Testis (tissue), 2 donors: ENCODE measurements at regions not wholly inside any gene's neighbourhood (a gene's known extent, or its start where the extent isn't known, plus 50 kb on each side); places are given as distances from the start of the nearest gene placed in this dataset.

Source experiments
- POLR2A ChIP-seq: fragments of 450-650 bp; IDR thresholded peaks from one replicate; pipeline ENCODE4 v1.6.1; 2017; ENCODE audit warnings: antibody characterized with exemption, mild to moderate bottlenecking, moderate library complexity
- TF ChIP-seq, protein P1 (sequence below), 3 experiments: fragments of 450-650 bp in 2 of 3; fragments of 200-600 bp in 1 of 3; sonication (generic) in 1 of 3; IDR thresholded peaks; one replicate each; pipeline ENCODE4 v1.5.1; 2016 to 2019; ENCODE audit warnings: antibody characterized with exemption in 3 of 3, mild to moderate bottlenecking in 2 of 3, moderate library complexity in 1 of 3

GRCh38 chr1:58104960-58105359 is 441.6 kb downstream of the OMA1 start:
- TF ChIP-seq, protein P1, sequence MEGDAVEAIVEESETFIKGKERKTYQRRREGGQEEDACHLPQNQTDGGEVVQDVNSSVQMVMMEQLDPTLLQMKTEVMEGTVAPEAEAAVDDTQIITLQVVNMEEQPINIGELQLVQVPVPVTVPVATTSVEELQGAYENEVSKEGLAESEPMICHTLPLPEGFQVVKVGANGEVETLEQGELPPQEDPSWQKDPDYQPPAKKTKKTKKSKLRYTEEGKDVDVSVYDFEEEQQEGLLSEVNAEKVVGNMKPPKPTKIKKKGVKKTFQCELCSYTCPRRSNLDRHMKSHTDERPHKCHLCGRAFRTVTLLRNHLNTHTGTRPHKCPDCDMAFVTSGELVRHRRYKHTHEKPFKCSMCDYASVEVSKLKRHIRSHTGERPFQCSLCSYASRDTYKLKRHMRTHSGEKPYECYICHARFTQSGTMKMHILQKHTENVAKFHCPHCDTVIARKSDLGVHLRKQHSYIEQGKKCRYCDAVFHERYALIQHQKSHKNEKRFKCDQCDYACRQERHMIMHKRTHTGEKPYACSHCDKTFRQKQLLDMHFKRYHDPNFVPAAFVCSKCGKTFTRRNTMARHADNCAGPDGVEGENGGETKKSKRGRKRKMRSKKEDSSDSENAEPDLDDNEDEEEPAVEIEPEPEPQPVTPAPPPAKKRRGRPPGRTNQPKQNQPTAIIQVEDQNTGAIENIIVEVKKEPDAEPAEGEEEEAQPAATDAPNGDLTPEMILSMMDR (IDR thresholded peaks at IDR 0.05), result no peak
- TF ChIP-seq POLR2A, result no peak
